PC-9 (cell line): ENCODE measurements at regions not wholly inside any gene's neighbourhood (a gene's known extent, or its start where the extent isn't known, plus 50 kb on each side); places are given as distances from the start of the nearest gene placed in this dataset.

Experiments used
- BruUV-seq: library from RNA; stranded (reverse); fragments of 400-500 nt; replicated peaks from 2 replicates; lab custom pipeline; 2021; lab: Mats Ljungman, UMichigan
- CTCF ChIA-PET: fragments of 300-600 bp; sonication (Branson Sonifier 250); formaldehyde crosslinking; loops from one replicate; lab custom pipeline; 2022; ENCODE audit warnings: antibody characterized with exemption; lab: Charles Lee
- POLR2A ChIA-PET: fragments of 300-600 bp; sonication (Branson Sonifier 250); formaldehyde crosslinking; loops from one replicate; lab custom pipeline; 2022; ENCODE audit warnings: antibody characterized with exemption; ENCODE audit not compliant: unreplicated experiment; lab: Charles Lee
- DNase-seq, 2 experiments: peaks; one replicate each; pipeline versions ENCODE4 v3.0.0 to v3.0.0-alpha.2; 2015 to 2022; ENCODE audit warnings: mixed read lengths in 1 of 2
- H2AFZ ChIP-seq: fragments of 200-600 bp; sonication (generic); 2 replicates; pipeline ENCODE4 v1.8.1; 2017; ENCODE audit warnings: antibody characterized with exemption
- H3F3A ChIP-seq: fragments of 200-600 bp; sonication (generic); 2 replicates; pipeline ENCODE4 v1.8.1; 2017; ENCODE audit warnings: antibody characterized with exemption, mild to moderate bottlenecking, low read depth; ENCODE audit not compliant: insufficient read depth
- H3K27ac ChIP-seq: fragments of 200-600 bp; sonication (generic); 2 replicates; pipeline ENCODE4 v1.6.1; 2016; ENCODE audit warnings: mixed run types
- H3K27me3 ChIP-seq: fragments of 200-600 bp; sonication (generic); 2 replicates; pipeline ENCODE4 v1.6.1; 2016; ENCODE audit warnings: low read depth, mixed run types; ENCODE audit not compliant: insufficient read depth
- H3K36me3 ChIP-seq: fragments of 200-600 bp; sonication (generic); 2 replicates; pipeline ENCODE4 v1.6.1; 2016; ENCODE audit warnings: low read depth, mixed run types
- H3K4me1 ChIP-seq: fragments of 200-600 bp; sonication (generic); replicated peaks from 2 replicates; pipeline ENCODE4 v1.6.1; 2016; ENCODE audit warnings: mixed run types; ENCODE audit not compliant: insufficient read depth
- H3K4me2 ChIP-seq: fragments of 200-600 bp; sonication (generic); 2 replicates; pipeline ENCODE4 v1.6.1; 2017; ENCODE audit warnings: mixed run types
- H3K4me3 ChIP-seq: fragments of 200-600 bp; sonication (generic); 2 replicates; pipeline ENCODE4 v1.6.1; 2016; ENCODE audit warnings: mixed run types
- H3K79me2 ChIP-seq: fragments of 200-600 bp; sonication (generic); 2 replicates; pipeline ENCODE4 v1.6.1; 2017; ENCODE audit warnings: low read depth, mixed run types
- H3K9me2 ChIP-seq: fragments of 200-600 bp; sonication (generic); 2 replicates; pipeline ENCODE4 v1.8.1; 2017; ENCODE audit warnings: mild to moderate bottlenecking; ENCODE audit not compliant: insufficient read depth
- H3K9me3 ChIP-seq: fragments of 200-600 bp; sonication (generic); 2 replicates; pipeline ENCODE4 v1.8.1; 2016; ENCODE audit warnings: low read depth; ENCODE audit not compliant: insufficient read depth
- H4K20me1 ChIP-seq: fragments of 200-600 bp; sonication (generic); 2 replicates; pipeline ENCODE4 v1.8.1; 2017; ENCODE audit not compliant: insufficient read depth
- CTCF ChIP-seq: fragments of 200-600 bp; sonication (generic); conservative IDR thresholded peaks from 2 replicates; pipeline ENCODE4 v1.6.1; 2017; ENCODE audit warnings: mixed run types, antibody characterized with exemption, mild to moderate bottlenecking, moderate library complexity
- EZH2 ChIP-seq: fragments of 200-600 bp; sonication (generic); IDR thresholded peaks from 2 replicates; pipeline ENCODE4 v1.8.0; 2017; ENCODE audit warnings: antibody characterized with exemption, low read depth
- intact Hi-C: fragments of 100-400 bp; cut with micrococcal nuclease; formaldehyde crosslinking; loops from one replicate; pipeline ENCODE4 v1.10.0; 2022; ENCODE audit not compliant: unreplicated experiment

GRCh38 chr18:30650499-30650898 lies 392.0 kb downstream of the DSC3 start:
- Histone ChIP-seq H4K20me1 (no peaks in the 10 kb centered on the region), H3K79me2 (no peaks in the 10 kb centered on the region), H3F3A (no peaks in the 10 kb centered on the region), H2AFZ (no peak overlapping the region), H3K27me3 (no peaks in the 10 kb centered on the region), H3K4me2 (no peak overlapping the region), H3K36me3 (no peaks in the 10 kb centered on the region), H3K4me1 (no peaks in the 10 kb centered on the region), H3K4me3 (no peak overlapping the region), H3K9me2 (no peaks in the 10 kb centered on the region), H3K27ac (no peak overlapping the region), H3K9me3 (no peaks in the 10 kb centered on the region)
- ChIA-PET CTCF (no interaction called here), POLR2A (no interaction called here)
- intact Hi-C loops = no loop called here
- no TSS peak for BruUV-seq
- no peak for TF ChIP-seq EZH2
- TF ChIP-seq CTCF = no peak
- no peak for DNase-seq

- no peak overlapping the region for H3K4me3 ChIP-seq
- POLR2A ChIA-PET = interaction anchor here (0.6 kb wide), 1 partner anchor 713 kb away, joined by 7 read pairs; no protein-coding TSS in a partner anchor
- no peaks in the 10 kb centered on the region for H3K27me3 ChIP-seq
- no peaks in the 10 kb centered on the region for H3K9me2 ChIP-seq
- no peaks in the 10 kb centered on the region for H4K20me1 ChIP-seq
- CTCF ChIA-PET = no interaction called here
- no peaks in the 10 kb centered on the region for H3F3A ChIP-seq
- no peaks in the 10 kb centered on the region for H3K36me3 ChIP-seq
- H3K4me2 ChIP-seq = no peak overlapping the region
- no peak overlapping the region for H3K27ac ChIP-seq
- no peaks in the 10 kb centered on the region for H3K4me1 ChIP-seq
- H3K9me3 ChIP-seq = no peaks in the 10 kb centered on the region
- H3K79me2 ChIP-seq = no peaks in the 10 kb centered on the region
- DNase-seq = no peak
- H2AFZ ChIP-seq = no peak overlapping the region
- intact Hi-C loops = no loop called here
- no peak for TF ChIP-seq CTCF
- TF ChIP-seq EZH2 = no peak
- no TSS peak for BruUV-seq
Observed at GRCh38 chr18:30644158-30644557, 398.4 kb downstream of the DSC3 start.

GRCh38 chr18:30639361-30639760 lies 403.2 kb downstream of the DSC3 start:
- no peak overlapping the region for H3K4me3 ChIP-seq
- intact Hi-C loops = no loop called here
- no peaks in the 10 kb centered on the region for H3F3A ChIP-seq
- no peaks in the 10 kb centered on the region for H3K4me1 ChIP-seq
- TF ChIP-seq EZH2 (no peak), CTCF (no peak)
- no peaks in the 10 kb centered on the region for H3K9me2 ChIP-seq
- no TSS peak for BruUV-seq
- DNase-seq = no peak
- H3K4me2 ChIP-seq = no peak overlapping the region
- H3K79me2 ChIP-seq = no peaks in the 10 kb centered on the region
- no peak overlapping the region for H2AFZ ChIP-seq
- no peaks in the 10 kb centered on the region for H3K36me3 ChIP-seq
- POLR2A ChIA-PET = no interaction called here
- H4K20me1 ChIP-seq = no peaks in the 10 kb centered on the region
- H3K9me3 ChIP-seq = no peaks in the 10 kb centered on the region
- CTCF ChIA-PET = no interaction called here
- no peaks in the 10 kb centered on the region for H3K27me3 ChIP-seq
- no peak overlapping the region for H3K27ac ChIP-seq
